K562 (cell line): ENCODE measurements at regions not wholly inside any gene's neighbourhood (a gene's known extent, or its start where the extent isn't known, plus 50 kb on each side); places are given as distances from the start of the nearest gene placed in this dataset.

Source experiments
- CBFB ChIP-seq: sonication (generic); formaldehyde crosslinking; IDR thresholded peaks from 2 replicates; pipeline ENCODE4 v1.4.0; 2020; ENCODE audit warnings: mild to moderate bottlenecking, missing genetic modification reagents
- DACH1 ChIP-seq: fragments of 450-650 bp; IDR thresholded peaks from 2 replicates; pipeline ENCODE4 v1.6.1; 2018; ENCODE audit not compliant: partially characterized antibody
- ETV5 ChIP-seq: sonication (generic); formaldehyde crosslinking; IDR thresholded peaks from 2 replicates; pipeline ENCODE4 v1.4.0; 2020; ENCODE audit warnings: low read depth, mild to moderate bottlenecking, missing genetic modification reagents
- GABPB1 ChIP-seq: sonication (generic); formaldehyde crosslinking; IDR thresholded peaks from 2 replicates; pipeline ENCODE4 v1.8.0; 2022; ENCODE audit warnings: mild to moderate bottlenecking, missing genetic modification reagents
- MEF2A ChIP-seq: IDR thresholded peaks from 2 replicates; pipeline ENCODE4 v1.6.1; 2011; ENCODE audit warnings: low read depth, mild to moderate bottlenecking, low read length, moderate library complexity; ENCODE audit not compliant: control insufficient read depth
- POLR2B ChIP-seq: fragments of 450-650 bp; IDR thresholded peaks from 2 replicates; pipeline ENCODE4 v1.6.1; 2018; ENCODE audit warnings: low read depth; ENCODE audit not compliant: partially characterized antibody
- POLR2G ChIP-seq: fragments of 200-400 bp; formaldehyde crosslinking; IDR thresholded peaks from 2 replicates; pipeline ENCODE4 v1.6.1; 2017; ENCODE audit warnings: low read depth, mild to moderate bottlenecking, antibody characterized with exemption, low read length, moderate library complexity
- POLR2H ChIP-seq: IDR thresholded peaks from 2 replicates; pipeline ENCODE4 v1.6.1; 2016; ENCODE audit warnings: missing genetic modification characterization, low read depth, mild to moderate bottlenecking, control low read depth, missing compliant biosample characterization, moderate library complexity
- SRSF7 ChIP-seq: fragments of 200-400 bp; formaldehyde crosslinking; optimal IDR thresholded peaks from 2 replicates; pipeline ENCODE3; 2017; ENCODE audit warnings: mild to moderate bottlenecking, low read depth, low read length
- ZFP36 ChIP-seq: fragments of 150-350 bp; IDR thresholded peaks from 2 replicates; pipeline ENCODE4 v1.6.1; 2018; ENCODE audit warnings: low read length, low read depth; ENCODE audit not compliant: partially characterized antibody
- ZNF282 ChIP-seq: sonication (generic); formaldehyde crosslinking; IDR thresholded peaks from 2 replicates; pipeline ENCODE4 v1.8.1; 2023; ENCODE audit warnings: missing genetic modification reagents
- ZNF785 ChIP-seq: fragments of 250-450 bp; sonication (Bioruptor Pico); IDR thresholded peaks from 2 replicates; pipeline ENCODE4 v1.4.0; 2020; ENCODE audit warnings: mild to moderate bottlenecking
- TF ChIP-seq, protein P1 (sequence below): fragments of 450-650 bp; IDR thresholded peaks from 2 replicates; pipeline ENCODE4 v1.6.1; 2016; ENCODE audit warnings: low read depth
- TF ChIP-seq, protein P2 (sequence below): sonication (generic); formaldehyde crosslinking; IDR thresholded peaks from 2 replicates; pipeline ENCODE4 v1.8.0; 2022; ENCODE audit warnings: missing genetic modification reagents, mild to moderate bottlenecking, moderate library complexity, borderline replicate concordance
- TF ChIP-seq, protein P3 (sequence below): sonication (generic); formaldehyde crosslinking; IDR thresholded peaks from 2 replicates; pipeline ENCODE4 v1.8.0; 2022; ENCODE audit warnings: mild to moderate bottlenecking, missing genetic modification reagents

DNA sequence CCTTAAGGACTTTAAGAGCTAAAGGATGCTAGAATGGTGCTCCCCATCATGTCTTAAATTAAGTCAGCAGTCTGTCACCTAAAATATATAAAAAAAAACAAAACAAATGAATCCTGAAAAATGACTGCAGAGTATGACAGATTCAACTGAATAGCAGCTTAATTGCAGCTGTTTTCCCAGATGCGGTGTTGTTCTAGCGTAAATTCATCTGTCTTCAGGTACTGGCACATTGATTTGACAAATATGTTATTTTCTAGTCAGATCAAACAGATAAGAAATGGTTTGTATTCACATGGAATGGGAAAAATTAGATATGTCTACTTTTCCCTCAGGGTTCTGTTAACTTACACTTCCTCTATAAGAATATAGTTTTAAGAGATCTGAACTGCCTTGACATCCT, 211.7 kb downstream of the NAF1 start (continued):
- TF ChIP-seq, protein P1, sequence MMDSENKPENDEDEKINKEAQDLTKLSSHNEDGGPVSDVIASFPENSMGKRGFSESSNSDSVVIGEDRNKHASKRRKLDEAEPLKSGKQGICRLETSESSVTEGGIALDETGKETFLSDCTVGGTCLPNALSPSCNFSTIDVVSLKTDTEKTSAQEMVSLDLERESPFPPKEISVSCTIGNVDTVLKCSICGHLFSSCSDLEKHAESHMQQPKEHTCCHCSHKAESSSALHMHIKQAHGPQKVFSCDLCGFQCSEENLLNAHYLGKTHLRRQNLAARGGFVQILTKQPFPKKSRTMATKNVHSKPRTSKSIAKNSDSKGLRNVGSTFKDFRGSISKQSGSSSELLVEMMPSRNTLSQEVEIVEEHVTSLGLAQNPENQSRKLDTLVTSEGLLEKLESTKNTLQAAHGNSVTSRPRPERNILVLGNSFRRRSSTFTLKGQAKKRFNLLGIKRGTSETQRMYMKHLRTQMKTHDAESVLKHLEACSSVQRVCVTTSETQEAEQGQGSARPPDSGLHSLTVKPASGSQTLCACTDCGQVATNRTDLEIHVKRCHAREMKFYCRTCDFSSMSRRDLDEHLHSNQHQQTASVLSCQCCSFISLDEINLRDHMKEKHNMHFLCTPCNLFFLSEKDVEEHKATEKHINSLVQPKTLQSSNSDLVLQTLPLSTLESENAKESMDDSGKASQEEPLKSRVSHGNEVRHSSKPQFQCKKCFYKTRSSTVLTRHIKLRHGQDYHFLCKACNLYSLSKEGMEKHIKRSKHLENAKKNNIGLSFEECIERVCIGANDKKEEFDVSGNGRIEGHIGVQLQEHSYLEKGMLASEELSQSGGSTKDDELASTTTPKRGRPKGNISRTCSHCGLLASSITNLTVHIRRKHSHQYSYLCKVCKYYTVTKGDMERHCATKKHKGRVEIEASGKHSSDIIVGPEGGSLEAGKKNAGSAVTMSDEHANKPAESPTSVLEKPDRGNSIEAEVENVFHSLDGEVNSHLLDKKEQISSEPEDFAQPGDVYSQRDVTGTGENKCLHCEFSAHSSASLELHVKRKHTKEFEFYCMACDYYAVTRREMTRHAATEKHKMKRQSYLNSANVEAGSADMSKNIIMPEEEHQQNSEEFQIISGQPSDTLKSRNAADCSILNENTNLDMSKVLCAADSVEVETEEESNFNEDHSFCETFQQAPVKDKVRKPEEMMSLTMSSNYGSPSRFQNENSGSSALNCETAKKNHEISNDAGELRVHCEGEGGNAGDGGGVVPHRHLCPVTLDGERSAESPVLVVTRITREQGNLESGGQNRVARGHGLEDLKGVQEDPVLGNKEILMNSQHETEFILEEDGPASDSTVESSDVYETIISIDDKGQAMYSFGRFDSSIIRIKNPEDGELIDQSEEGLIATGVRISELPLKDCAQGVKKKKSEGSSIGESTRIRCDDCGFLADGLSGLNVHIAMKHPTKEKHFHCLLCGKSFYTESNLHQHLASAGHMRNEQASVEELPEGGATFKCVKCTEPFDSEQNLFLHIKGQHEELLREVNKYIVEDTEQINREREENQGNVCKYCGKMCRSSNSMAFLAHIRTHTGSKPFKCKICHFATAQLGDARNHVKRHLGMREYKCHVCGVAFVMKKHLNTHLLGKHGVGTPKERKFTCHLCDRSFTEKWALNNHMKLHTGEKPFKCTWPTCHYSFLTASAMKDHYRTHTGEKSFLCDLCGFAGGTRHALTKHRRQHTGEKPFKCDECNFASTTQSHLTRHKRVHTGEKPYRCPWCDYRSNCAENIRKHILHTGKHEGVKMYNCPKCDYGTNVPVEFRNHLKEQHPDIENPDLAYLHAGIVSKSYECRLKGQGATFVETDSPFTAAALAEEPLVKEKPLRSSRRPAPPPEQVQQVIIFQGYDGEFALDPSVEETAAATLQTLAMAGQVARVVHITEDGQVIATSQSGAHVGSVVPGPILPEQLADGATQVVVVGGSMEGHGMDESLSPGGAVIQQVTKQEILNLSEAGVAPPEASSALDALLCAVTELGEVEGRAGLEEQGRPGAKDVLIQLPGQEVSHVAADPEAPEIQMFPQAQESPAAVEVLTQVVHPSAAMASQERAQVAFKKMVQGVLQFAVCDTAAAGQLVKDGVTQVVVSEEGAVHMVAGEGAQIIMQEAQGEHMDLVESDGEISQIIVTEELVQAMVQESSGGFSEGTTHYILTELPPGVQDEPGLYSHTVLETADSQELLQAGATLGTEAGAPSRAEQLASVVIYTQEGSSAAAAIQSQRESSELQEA = no peak
- TF ChIP-seq ETV5 (CRISPR knock-in tag) (no peak), POLR2B (no peak), GABPB1 (CRISPR knock-in tag) (no peak), MEF2A (no peak), ZNF785 (no peak), ZNF282 (no peak), CBFB (no peak), SRSF7 (no peak), ZFP36 (no peak), POLR2H (tag) (no peak), POLR2G (no peak), DACH1 (no peak)
- TF ChIP-seq, protein P2, sequence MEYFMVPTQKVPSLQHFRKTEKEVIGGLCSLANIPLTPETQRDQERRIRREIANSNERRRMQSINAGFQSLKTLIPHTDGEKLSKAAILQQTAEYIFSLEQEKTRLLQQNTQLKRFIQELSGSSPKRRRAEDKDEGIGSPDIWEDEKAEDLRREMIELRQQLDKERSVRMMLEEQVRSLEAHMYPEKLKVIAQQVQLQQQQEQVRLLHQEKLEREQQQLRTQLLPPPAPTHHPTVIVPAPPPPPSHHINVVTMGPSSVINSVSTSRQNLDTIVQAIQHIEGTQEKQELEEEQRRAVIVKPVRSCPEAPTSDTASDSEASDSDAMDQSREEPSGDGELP (CRISPR knock-in tag) = no peak
- TF ChIP-seq, protein P3, sequence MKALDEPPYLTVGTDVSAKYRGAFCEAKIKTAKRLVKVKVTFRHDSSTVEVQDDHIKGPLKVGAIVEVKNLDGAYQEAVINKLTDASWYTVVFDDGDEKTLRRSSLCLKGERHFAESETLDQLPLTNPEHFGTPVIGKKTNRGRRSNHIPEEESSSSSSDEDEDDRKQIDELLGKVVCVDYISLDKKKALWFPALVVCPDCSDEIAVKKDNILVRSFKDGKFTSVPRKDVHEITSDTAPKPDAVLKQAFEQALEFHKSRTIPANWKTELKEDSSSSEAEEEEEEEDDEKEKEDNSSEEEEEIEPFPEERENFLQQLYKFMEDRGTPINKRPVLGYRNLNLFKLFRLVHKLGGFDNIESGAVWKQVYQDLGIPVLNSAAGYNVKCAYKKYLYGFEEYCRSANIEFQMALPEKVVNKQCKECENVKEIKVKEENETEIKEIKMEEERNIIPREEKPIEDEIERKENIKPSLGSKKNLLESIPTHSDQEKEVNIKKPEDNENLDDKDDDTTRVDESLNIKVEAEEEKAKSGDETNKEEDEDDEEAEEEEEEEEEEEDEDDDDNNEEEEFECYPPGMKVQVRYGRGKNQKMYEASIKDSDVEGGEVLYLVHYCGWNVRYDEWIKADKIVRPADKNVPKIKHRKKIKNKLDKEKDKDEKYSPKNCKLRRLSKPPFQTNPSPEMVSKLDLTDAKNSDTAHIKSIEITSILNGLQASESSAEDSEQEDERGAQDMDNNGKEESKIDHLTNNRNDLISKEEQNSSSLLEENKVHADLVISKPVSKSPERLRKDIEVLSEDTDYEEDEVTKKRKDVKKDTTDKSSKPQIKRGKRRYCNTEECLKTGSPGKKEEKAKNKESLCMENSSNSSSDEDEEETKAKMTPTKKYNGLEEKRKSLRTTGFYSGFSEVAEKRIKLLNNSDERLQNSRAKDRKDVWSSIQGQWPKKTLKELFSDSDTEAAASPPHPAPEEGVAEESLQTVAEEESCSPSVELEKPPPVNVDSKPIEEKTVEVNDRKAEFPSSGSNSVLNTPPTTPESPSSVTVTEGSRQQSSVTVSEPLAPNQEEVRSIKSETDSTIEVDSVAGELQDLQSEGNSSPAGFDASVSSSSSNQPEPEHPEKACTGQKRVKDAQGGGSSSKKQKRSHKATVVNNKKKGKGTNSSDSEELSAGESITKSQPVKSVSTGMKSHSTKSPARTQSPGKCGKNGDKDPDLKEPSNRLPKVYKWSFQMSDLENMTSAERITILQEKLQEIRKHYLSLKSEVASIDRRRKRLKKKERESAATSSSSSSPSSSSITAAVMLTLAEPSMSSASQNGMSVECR = no peak
